ENCODE measurements at regions not wholly inside any gene's neighbourhood (a gene's known extent, or its start where the extent isn't known, plus 50 kb on each side); places are given as distances from the start of the nearest gene placed in this dataset.

- no peak for DNase-seq
- 87 to 94% methylated on average over 3 of the region's 3 CpGs for WGBS, 2 donors
- no peak for TF ChIP-seq CTCF (IDR thresholded peaks at IDR 0.05)
- TF ChIP-seq POLR2A (IDR thresholded peaks at IDR 0.05), result no peak
- H3K4me3 ChIP-seq, result no peak overlapping the region
- H3K4me1 ChIP-seq, result no peaks in the 10 kb centered on the region
- no peaks in the 10 kb centered on the region for H3K27me3 ChIP-seq
- H3K36me3 ChIP-seq (ENCODE audit: low read depth, missing control alignments), result no peaks in the 10 kb centered on the region
- H3K9me3 ChIP-seq, result no peaks in the 10 kb centered on the region
- intact Hi-C loops (cut with DNase I; ENCODE audit: low total_unique reads), result no loop called here
- H3K27ac ChIP-seq, result no peak overlapping the region
Measured at GRCh38 chr6:99836471-99836870, 157.6 kb downstream of the MCHR2 start.

GRCh38 chr6:99838607-99839006, 155.4 kb downstream of the MCHR2 start:
- no peaks in the 10 kb centered on the region for H3K9me3 ChIP-seq
- H3K27me3 ChIP-seq, result no peaks in the 10 kb centered on the region
- TF ChIP-seq POLR2A (IDR thresholded peaks at IDR 0.05), result no peak
- TF ChIP-seq CTCF (IDR thresholded peaks at IDR 0.05), result no peak
- H3K27ac ChIP-seq, result no peak overlapping the region
- 88 to 90% methylated on average over 2 of the region's 2 CpGs for WGBS, 2 donors
- DNase-seq, result no peak
- intact Hi-C loops (cut with DNase I; ENCODE audit: low total_unique reads), result no loop called here
- no peaks in the 10 kb centered on the region for H3K36me3 ChIP-seq (ENCODE audit: low read depth, missing control alignments)
- H3K4me1 ChIP-seq, result no peaks in the 10 kb centered on the region
- H3K4me3 ChIP-seq, result no peak overlapping the region

- Histone ChIP-seq H3K4me1 (no peaks in the 10 kb centered on the region), H3K27me3 (no peaks in the 10 kb centered on the region), H3K4me3 (no peak overlapping the region), H3K36me3 (ENCODE audit: low read depth, missing control alignments) (no peaks in the 10 kb centered on the region), H3K9me3 (no peaks in the 10 kb centered on the region), H3K27ac (no peak overlapping the region)
- intact Hi-C loops (cut with DNase I; ENCODE audit: low total_unique reads), result no loop called here
- 49 to 77% methylated on average over 1 of the region's 1 CpG for WGBS, 2 donors
- no peak for DNase-seq
- TF ChIP-seq CTCF (IDR thresholded peaks at IDR 0.05) (no peak), POLR2A (IDR thresholded peaks at IDR 0.05) (no peak)
Measured at GRCh38 chr6:99841297-99841696, 152.7 kb downstream of the MCHR2 start.

GRCh38 chr6:99846006-99846405, 148.0 kb downstream of the MCHR2 start:
- H3K4me3 ChIP-seq, result no peak overlapping the region
- H3K9me3 ChIP-seq, result no peaks in the 10 kb centered on the region
- intact Hi-C loops (cut with DNase I; ENCODE audit: low total_unique reads), result no loop called here
- no peaks in the 10 kb centered on the region for H3K27me3 ChIP-seq
- no peak overlapping the region for H3K27ac ChIP-seq
- TF ChIP-seq CTCF (IDR thresholded peaks at IDR 0.05) (no peak), POLR2A (IDR thresholded peaks at IDR 0.05) (no peak)
- WGBS, 2 donors, result 82 to 91% methylated on average over 2 of the region's 2 CpGs
- no peaks in the 10 kb centered on the region for H3K36me3 ChIP-seq (ENCODE audit: low read depth, missing control alignments)
- H3K4me1 ChIP-seq, result no peaks in the 10 kb centered on the region
- DNase-seq, result no peak

GRCh38 chr6:99850841-99851240, 143.2 kb downstream of the MCHR2 start:
- no peak for DNase-seq
- Histone ChIP-seq H3K27me3 (no peaks in the 10 kb centered on the region), H3K36me3 (ENCODE audit: low read depth, missing control alignments) (no peaks in the 10 kb centered on the region), H3K4me1 (no peaks in the 10 kb centered on the region), H3K4me3 (no peak overlapping the region), H3K27ac (no peak overlapping the region), H3K9me3 (no peaks in the 10 kb centered on the region)
- intact Hi-C loops (cut with DNase I; ENCODE audit: low total_unique reads), result no loop called here
- whole genome bisulfite sequencing, 2 donors, result 80 to 85% methylated on average over 2 of the region's 2 CpGs
- no peak for TF ChIP-seq CTCF (IDR thresholded peaks at IDR 0.05)
- TF ChIP-seq POLR2A (IDR thresholded peaks at IDR 0.05), result no peak

Measured in testis (tissue), 2 donors.